ENCODE measurements at regions not wholly inside any gene's neighbourhood (a gene's known extent, or its start where the extent isn't known, plus 50 kb on each side); places are given as distances from the start of the nearest gene placed in this dataset.

DNA sequence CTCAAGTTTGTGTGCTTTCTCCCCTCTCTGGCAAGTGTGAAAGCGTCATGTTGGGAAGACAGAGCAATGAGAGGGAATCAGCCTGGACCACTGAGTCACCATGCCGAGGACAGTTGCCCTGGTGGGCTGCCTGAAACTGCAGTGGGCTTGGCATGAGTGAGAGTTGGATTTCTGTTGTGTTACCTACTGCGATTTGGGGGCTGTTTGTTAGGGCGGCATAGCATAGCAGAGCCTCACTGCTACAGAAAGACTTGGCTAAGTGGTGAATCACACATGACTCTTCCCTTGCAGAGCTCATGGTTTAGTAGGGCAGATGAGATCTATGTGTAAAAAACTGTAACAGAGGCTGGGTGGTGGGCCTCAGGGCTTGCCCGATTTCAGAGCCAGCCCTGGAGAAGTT, 324.6 kb downstream of the C16orf95 start:
- peaks cover 4% of the 10 kb centered on the region for H3K27me3 Mint-ChIP-seq

DNA sequence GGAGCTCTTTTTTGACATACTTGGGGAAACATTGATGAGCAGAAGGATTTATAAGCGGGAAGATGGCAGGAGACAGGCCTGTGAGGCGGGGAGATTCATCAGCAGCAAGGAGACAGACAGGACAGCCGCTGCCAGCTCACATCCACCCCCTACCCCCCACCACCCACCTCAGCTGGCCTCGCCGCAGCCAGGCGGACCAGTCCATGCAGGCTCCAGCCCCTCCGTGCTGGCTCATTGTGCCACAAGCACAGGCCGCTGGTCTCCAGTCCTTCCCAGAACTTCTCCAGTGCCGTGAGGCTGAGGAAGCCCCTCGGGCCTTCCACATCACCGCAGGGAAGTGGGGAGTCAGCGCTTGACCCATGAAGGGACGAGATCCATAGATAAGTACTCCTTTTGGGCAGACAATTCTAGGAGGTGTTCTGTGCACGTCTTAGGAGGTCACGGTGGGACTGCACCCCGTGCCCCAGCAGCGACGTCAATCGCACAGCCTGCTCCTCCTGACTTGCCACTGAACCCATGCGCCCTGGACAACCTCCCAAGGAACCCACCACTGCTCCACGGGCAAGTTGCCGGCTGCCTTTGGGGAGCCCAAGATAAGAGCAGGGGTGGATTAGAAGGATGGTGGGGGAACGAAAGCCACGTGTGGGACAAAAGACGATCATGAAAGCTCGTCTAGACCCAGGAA, 323.6 kb downstream of the C16orf95 start:
- peaks cover 4% of the 10 kb centered on the region for H3K27me3 Mint-ChIP-seq
- peaks cover 4% of the 10 kb centered on the region for H3K4me1 Mint-ChIP-seq
- H3K36me3 Mint-ChIP-seq: no peaks in the 10 kb centered on the region
- no peak overlapping the region for H3K4me3 Mint-ChIP-seq
- H3K9me3 Mint-ChIP-seq: no peaks in the 10 kb centered on the region
- no peak overlapping the region for H3K27ac Mint-ChIP-seq

More for the DNA sequence above, 324.6 kb downstream of the C16orf95 start:
- no peak overlapping the region for H3K4me3 Mint-ChIP-seq
- no peak overlapping the region for H3K27ac Mint-ChIP-seq
- H3K4me1 Mint-ChIP-seq: peaks cover 4% of the 10 kb centered on the region
- no peaks in the 10 kb centered on the region for H3K36me3 Mint-ChIP-seq
- no peaks in the 10 kb centered on the region for H3K9me3 Mint-ChIP-seq

DNA sequence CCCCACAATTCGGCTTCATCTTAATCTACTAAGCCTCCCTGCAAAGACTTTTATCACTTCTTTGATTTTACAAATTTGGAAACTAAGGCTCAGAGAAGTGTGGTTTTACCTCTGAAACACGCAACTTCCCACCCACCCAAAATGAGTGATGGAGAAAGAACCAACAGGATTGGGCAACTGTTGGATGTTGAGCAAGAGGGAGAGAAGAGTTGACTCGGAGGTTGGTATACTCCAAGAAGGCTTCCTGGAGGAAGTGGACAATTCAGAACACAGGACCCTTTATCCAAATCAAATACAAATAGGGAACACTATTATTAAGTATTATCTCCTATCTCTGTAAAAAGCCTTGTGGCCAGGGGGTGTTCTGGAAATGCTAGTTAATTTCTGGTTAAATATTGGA, 323.0 kb downstream of the C16orf95 start:
- H3K4me1 Mint-ChIP-seq: peaks cover 4% of the 10 kb centered on the region
- no peak overlapping the region for H3K4me3 Mint-ChIP-seq
- no peaks in the 10 kb centered on the region for H3K9me3 Mint-ChIP-seq
- H3K27ac Mint-ChIP-seq: no peak overlapping the region
- H3K36me3 Mint-ChIP-seq: no peaks in the 10 kb centered on the region
- peaks cover 6% of the 10 kb centered on the region for H3K27me3 Mint-ChIP-seq

DNA sequence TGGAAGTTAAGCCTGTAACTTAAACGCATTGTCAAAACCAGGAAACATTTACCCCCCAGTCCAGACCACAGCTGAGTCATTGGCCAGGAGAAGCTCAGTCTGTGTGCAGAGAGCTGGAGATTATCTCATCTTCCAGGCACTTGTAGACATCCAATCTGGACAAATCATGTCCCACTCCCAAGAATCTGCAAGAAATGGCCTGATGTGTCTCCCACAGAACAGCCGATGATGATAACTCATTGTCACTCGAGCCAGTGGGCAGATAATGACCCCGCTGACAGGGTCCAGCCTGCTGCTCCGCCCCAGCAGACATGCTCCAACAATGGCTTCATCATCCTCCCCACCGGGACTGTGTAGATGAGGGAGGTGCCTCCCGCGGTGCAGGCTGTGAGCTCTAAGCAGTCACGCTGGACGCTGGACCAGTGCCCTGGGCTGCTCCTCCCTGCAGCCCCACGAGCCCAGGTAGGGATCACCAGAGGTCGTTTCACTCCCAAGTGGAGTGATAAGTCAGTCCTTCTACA, 322.5 kb downstream of the C16orf95 start:
- H3K9me3 Mint-ChIP-seq: no peaks in the 10 kb centered on the region
- no peak overlapping the region for H3K4me3 Mint-ChIP-seq
- H3K27ac Mint-ChIP-seq: no peak overlapping the region
- H3K27me3 Mint-ChIP-seq: peaks cover 8% of the 10 kb centered on the region
- H3K4me1 Mint-ChIP-seq: peaks cover 4% of the 10 kb centered on the region
- H3K36me3 Mint-ChIP-seq: no peaks in the 10 kb centered on the region

DNA sequence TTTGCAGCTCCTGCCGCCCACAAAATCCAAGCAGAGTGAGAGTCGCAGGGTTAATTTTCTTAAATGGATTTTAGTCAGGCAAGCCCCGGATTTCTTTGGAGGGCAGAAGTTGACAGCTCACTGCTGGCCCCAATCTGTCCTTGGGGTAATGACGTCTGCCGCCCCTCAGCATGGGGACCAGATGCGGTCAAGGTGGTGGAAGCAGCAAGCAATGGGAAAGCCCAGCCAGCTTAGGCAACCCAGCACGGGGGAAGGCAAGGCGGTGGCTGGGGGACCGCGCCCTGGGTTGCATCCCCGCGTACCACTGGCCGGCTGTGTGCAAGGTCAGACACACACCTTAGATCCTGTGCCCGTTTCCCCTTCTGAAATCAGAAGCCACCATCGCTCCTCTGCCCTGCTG, 321.7 kb downstream of the C16orf95 start:
- H3K4me1 Mint-ChIP-seq: peaks cover under 1% of the 10 kb centered on the region
- H3K36me3 Mint-ChIP-seq: no peaks in the 10 kb centered on the region
- no peak overlapping the region for H3K4me3 Mint-ChIP-seq
- no peak overlapping the region for H3K27ac Mint-ChIP-seq
- H3K27me3 Mint-ChIP-seq: peaks cover 10% of the 10 kb centered on the region
- H3K9me3 Mint-ChIP-seq: no peaks in the 10 kb centered on the region

- H3K4me1 Mint-ChIP-seq: no peaks in the 10 kb centered on the region
- no peak overlapping the region for H3K27ac Mint-ChIP-seq
Observed at GRCh38 chr16:86996081-86996480, 321.1 kb downstream of the C16orf95 start.

DNA sequence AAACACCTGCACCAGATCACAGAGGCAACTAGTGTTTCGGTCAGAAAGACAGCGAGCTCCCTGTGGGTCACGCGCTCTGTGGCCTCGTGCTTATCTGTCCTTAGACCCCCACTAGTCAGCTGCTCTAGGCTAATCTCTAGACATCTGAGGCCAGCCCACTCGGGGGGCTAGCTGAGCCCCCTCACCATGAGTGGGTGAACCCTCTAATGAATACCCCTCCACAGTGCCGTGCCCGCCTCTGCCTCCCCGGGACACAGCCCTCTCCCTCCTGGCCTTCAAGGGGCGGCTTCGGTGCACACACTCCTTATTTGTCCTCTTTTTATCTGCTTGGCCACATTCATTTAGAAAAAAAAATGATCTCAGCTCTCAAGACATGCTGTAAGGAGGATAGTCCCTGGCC, 320.1 kb downstream of the C16orf95 start:
- Mint-ChIP-seq H3K27me3 (peaks cover 15% of the 10 kb centered on the region), H3K36me3 (no peaks in the 10 kb centered on the region), H3K27ac (no peak overlapping the region), H3K4me1 (no peaks in the 10 kb centered on the region), H3K4me3 (no peak overlapping the region), H3K9me3 (no peaks in the 10 kb centered on the region)

More at GRCh38 chr16:86996081-86996480, 321.1 kb downstream of the C16orf95 start:
- no peaks in the 10 kb centered on the region for H3K36me3 Mint-ChIP-seq
- no peak overlapping the region for H3K4me3 Mint-ChIP-seq
- H3K27me3 Mint-ChIP-seq: peaks cover 15% of the 10 kb centered on the region
- H3K9me3 Mint-ChIP-seq: no peaks in the 10 kb centered on the region

DNA sequence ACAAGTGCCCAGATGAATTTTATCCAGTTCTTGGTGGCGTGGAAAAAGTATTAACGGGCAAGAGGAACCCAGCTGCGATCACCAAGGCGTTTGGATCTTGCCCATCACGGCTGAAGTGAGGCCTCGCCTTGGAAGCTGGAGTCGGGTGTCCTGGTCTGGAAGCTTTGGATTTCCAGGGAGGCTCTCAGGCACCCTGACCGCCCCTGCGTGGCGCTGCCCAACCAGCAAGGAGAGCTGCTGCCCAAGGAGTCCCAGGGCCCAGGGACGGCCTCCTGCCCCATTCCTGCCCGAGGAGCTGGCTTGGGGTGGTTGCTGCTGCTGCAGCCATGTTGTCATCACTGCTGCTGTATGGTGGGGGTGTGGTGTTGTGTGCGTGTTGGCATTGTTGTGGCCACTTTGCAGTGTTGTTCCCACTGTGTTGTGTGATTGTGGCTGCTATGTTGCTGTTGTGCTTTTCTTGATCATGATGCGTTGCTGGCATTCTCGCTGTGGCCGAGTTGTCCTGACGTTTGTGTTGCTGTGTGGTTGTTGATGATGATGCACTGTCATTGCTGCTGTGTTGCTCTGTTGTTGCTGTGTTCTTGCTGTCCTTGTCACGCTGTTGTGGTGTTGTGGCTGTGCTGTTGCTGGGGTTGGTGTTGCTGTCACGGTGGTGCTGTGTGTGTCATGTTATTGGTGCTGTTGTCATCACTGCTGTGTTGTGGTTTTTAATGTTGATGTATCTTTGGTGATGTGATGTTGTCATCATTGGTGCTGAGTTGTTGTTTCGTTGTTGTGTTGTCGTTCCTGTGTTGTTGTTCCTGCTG, 318.8 kb downstream of the C16orf95 start:
- Mint-ChIP-seq H3K36me3 (no peaks in the 10 kb centered on the region), H3K27me3 (peaks cover 11% of the 10 kb centered on the region), H3K27ac (no peak overlapping the region), H3K9me3 (no peaks in the 10 kb centered on the region), H3K4me3 (no peak overlapping the region), H3K4me1 (no peaks in the 10 kb centered on the region)

DNA sequence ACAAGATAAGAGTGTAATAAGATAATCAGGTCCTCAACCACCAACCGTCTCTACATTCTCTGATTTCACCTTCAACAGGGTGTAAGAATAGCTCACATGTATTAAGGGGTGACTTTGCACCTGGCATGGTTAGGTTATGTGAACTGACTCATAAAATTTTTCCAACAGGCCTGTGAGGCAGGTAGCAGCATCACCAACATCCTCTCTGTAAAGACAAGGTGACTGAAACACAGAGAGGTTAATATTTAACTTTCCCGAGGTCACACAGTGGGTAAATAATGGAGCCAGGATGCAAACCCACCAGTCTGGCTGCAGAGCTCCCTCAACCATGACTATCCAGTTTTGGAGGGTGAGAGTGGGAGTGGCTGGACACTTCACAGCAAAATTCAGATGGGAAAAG, 317.2 kb downstream of the C16orf95 start:
- Mint-ChIP-seq H3K4me3 (no peak overlapping the region), H3K27ac (no peak overlapping the region), H3K27me3 (peaks cover 11% of the 10 kb centered on the region), H3K36me3 (no peaks in the 10 kb centered on the region), H3K4me1 (no peaks in the 10 kb centered on the region), H3K9me3 (no peaks in the 10 kb centered on the region)

DNA sequence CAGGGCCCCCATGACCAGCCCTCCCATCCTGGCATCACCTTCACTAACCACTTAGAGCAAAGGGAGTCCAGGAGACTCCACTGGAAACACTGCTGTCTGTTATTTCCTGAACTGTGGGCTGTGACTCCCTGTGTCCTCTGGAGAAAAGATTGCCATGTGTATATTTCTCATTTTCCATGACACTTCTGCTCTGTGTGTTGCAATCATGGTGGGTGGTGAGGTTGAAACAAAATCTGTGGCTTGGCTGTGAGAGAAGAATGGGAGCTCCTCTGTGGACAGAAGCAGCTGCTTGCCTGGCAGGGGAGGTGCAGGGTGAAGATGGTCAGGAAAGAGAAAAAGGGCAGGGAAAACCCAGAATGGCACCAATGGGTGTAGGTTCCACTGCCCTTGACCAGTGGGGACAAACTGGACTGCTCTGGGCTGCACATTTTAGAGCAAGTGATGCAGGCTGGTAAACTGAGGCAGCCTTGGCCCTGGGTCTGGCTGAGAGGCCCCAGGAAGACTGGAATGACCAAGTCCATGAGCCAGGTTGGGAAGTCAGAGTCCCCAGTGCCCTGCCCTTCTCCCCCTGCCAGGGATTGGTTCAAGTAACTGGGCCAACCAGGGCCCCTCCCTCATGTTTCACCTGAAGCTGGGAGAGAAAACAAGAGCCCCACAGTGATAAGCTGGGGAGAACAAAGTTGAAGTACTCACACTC, 314.3 kb downstream of the C16orf95 start:
- Mint-ChIP-seq H3K27me3 (peaks cover 13% of the 10 kb centered on the region), H3K4me1 (no peaks in the 10 kb centered on the region), H3K9me3 (no peaks in the 10 kb centered on the region), H3K4me3 (no peak overlapping the region), H3K36me3 (no peaks in the 10 kb centered on the region), H3K27ac (no peak overlapping the region)

DNA sequence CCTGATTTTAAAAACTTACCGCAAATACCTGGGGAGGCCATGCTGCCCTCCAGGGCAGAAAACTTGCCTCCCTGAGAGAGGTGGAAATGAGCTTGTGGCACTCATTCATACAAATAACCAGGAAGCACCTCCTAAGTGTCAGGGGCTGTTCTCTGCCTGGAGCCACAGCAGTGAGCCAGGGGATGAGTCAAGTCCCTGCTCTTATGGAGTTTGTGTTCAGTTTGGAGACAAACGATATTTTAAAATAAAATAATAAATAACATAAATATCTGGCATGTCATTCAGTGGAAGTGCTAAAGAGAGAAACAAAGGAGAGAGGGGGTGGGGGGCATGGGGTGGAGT, 313.8 kb downstream of the C16orf95 start:
- Mint-ChIP-seq H3K27me3 (peaks cover 13% of the 10 kb centered on the region), H3K9me3 (no peaks in the 10 kb centered on the region), H3K36me3 (no peaks in the 10 kb centered on the region), H3K27ac (no peak overlapping the region), H3K4me3 (no peak overlapping the region), H3K4me1 (no peaks in the 10 kb centered on the region)

GRCh38 chr16:87006021-87006420, 311.2 kb downstream of the C16orf95 start:
- peaks cover 1% of the 10 kb centered on the region for H3K27me3 Mint-ChIP-seq
- H3K4me1 Mint-ChIP-seq: no peaks in the 10 kb centered on the region
- no peak overlapping the region for H3K27ac Mint-ChIP-seq
- no peaks in the 10 kb centered on the region for H3K36me3 Mint-ChIP-seq
- H3K4me3 Mint-ChIP-seq: no peak overlapping the region
- H3K9me3 Mint-ChIP-seq: no peaks in the 10 kb centered on the region

DNA sequence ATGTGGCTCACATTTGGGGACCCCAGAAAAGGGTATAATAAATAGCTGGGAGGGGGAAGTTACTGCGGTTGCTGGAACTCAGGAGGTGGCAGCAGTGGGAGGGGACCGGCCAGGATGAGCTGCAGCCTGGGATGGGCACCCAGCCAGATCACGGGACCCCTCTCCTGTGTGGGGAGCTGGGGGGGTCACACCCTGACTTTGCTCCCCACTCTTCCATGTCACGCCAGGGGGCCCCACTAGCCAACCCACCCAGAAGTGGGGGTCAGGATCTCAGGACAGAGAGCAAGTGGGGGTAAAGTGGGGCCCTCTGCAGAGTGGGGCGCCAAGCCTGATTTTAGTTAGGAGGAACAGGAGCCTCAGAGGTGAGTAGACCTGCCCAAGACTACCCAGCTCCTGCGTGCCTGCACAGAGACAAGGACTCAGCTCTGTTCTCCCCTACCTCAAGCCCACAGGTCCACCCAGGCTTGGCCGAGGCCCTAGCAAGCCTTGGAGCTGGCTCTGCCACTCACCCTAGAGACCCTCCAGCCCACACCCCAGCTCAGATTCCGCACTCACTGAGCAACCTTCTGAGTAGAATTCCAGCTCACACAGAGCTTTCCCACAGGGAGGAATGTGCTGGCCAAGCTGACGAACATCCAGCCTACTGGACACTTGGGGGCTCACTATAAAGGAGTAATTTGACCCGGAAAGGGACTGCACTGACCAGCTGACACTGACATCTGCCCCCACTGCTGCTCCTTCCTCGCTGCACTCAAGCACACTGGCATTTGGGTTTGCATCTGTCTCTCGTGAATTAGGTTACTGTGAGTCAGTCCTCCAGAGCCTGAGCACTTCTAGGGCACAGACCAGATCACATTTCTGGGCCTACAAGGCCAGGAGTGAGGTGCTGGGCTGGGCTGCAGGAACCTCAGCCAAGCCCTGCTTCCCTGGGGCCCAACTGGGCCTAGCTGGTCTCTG, 310.1 kb downstream of the C16orf95 start:
- Mint-ChIP-seq H3K4me1 (no peaks in the 10 kb centered on the region), H3K36me3 (no peaks in the 10 kb centered on the region), H3K27ac (no peak overlapping the region), H3K27me3 (peaks cover 1% of the 10 kb centered on the region), H3K9me3 (no peaks in the 10 kb centered on the region), H3K4me3 (no peak overlapping the region)

GRCh38 chr16:87007907-87008306, 309.3 kb downstream of the C16orf95 start:
- Mint-ChIP-seq H3K36me3 (no peaks in the 10 kb centered on the region), H3K27ac (no peak overlapping the region), H3K27me3 (peaks cover 3% of the 10 kb centered on the region), H3K4me1 (no peaks in the 10 kb centered on the region), H3K4me3 (no peak overlapping the region), H3K9me3 (no peaks in the 10 kb centered on the region)

DNA sequence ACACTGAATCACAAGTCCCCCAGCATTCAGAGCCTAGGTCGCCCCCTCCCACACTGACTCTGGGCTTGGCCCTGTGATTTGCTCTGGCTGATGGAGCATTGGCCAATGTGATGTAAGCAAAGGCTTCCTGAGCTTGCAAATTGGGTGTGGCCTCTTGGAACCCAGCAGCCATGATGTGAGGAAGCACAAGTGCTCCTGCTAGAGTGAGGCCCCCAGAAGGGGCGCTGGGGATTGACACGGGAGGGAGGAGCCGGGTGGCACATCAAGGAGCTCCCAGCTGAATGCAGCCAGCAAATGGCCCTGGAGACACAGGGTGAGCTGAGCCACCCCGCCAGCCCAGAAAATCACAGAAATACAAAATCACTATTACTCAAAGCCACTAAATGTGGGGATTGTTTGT, 308.5 kb downstream of the C16orf95 start:
- Mint-ChIP-seq H3K4me3 (no peak overlapping the region), H3K4me1 (no peaks in the 10 kb centered on the region)

More for the DNA sequence above, 308.5 kb downstream of the C16orf95 start:
- Mint-ChIP-seq H3K9me3 (no peaks in the 10 kb centered on the region), H3K27ac (no peak overlapping the region), H3K36me3 (no peaks in the 10 kb centered on the region), H3K27me3 (peaks cover 3% of the 10 kb centered on the region)

Measured in activated naive CD4-positive, alpha-beta T cell treated with anti-CD3 and anti-CD28 coated beads, Interleukin-2, amount 50 U/mL, for 24 hours (primary cell).